Gastroesophageal sphincter (tissue), 3 donors: ENCODE measurements at regions not wholly inside any gene's neighbourhood (a gene's known extent, or its start where the extent isn't known, plus 50 kb on each side); places are given as distances from the start of the nearest gene placed in this dataset.

Source experiments
- CTCF ChIP-seq, 4 experiments: fragments of 200-600 bp in 2 of 4; fragments of 450-650 bp in 2 of 4; sonication (generic) in 1 of 4; IDR thresholded peaks; one replicate each; pipeline ENCODE4 v1.5.1; 2017 to 2019; ENCODE audit warnings: antibody characterized with exemption in 4 of 4, mild to moderate bottlenecking in 2 of 4, moderate library complexity in 2 of 4
- EP300 ChIP-seq: sonication (generic); formaldehyde crosslinking; IDR thresholded peaks from one replicate; pipeline ENCODE4 v1.6.1; 2017; ENCODE audit warnings: antibody characterized with exemption, mild to moderate bottlenecking

GRCh38 chr11:119580751-119581150 is 148.2 kb downstream of the NECTIN1 start:
- TF ChIP-seq EP300 (no peak), CTCF (IDR thresholded peaks at IDR 0.05) (no peak)
